H1 (cell line): ENCODE measurements at regions not wholly inside any gene's neighbourhood (a gene's known extent, or its start where the extent isn't known, plus 50 kb on each side); places are given as distances from the start of the nearest gene placed in this dataset.

Experiments used
- CTCF ChIA-PET: fragments of 300-600 bp; sonication (Branson Sonifier 250); formaldehyde crosslinking; loops from one replicate; lab custom pipeline; 2021; ENCODE audit not compliant: partially characterized antibody; lab: Charles Lee
- POLR2A ChIA-PET: fragments of 300-600 bp; sonication (Branson Sonifier 250); formaldehyde crosslinking; loops from one replicate; lab custom pipeline; 2021; ENCODE audit warnings: inconsistent platforms; ENCODE audit not compliant: partially characterized antibody; lab: Charles Lee
- DNase-seq, 2 experiments: peaks; one replicate each; pipeline versions ENCODE4 v3.0.0 to v3.0.0-alpha.2; 2010 to 2022; ENCODE audit warnings: low spot score in 2 of 2, low read depth in 1 of 2, mixed read lengths in 1 of 2
- FAIRE-seq: peaks from 2 replicates; lab custom pipeline; 2011; peaks lifted over from hg19 to GRCh38; lab: Jason Lieb, UNC
- H2AFZ ChIP-seq: 2 replicates; pipeline ENCODE4 v1.8.1; 2012; ENCODE audit warnings: low read length, inconsistent platforms
- H2AK5ac ChIP-seq: 2 replicates; pipeline ENCODE4 v1.6.1; 2013; ENCODE audit warnings: low read depth, low read length
- H2BK120ac ChIP-seq: replicated peaks from 2 replicates; pipeline ENCODE3; 2013; ENCODE audit warnings: low read depth, low read length, inconsistent platforms
- H2BK12ac ChIP-seq: 2 replicates; pipeline ENCODE4 v1.6.1; 2013; ENCODE audit warnings: low read depth, low read length
- H2BK15ac ChIP-seq: 2 replicates; pipeline ENCODE4 v1.6.1; 2013; ENCODE audit warnings: low read length
- H2BK20ac ChIP-seq: 2 replicates; pipeline ENCODE4 v1.6.1; 2013; ENCODE audit warnings: low read length
- H2BK5ac ChIP-seq: 2 replicates; pipeline ENCODE4 v1.6.1; 2013; ENCODE audit warnings: low read depth, low read length
- H3K14ac ChIP-seq: 2 replicates; pipeline ENCODE4 v1.6.1; 2013; ENCODE audit warnings: inconsistent platforms; ENCODE audit not compliant: insufficient read length
- H3K18ac ChIP-seq: 2 replicates; pipeline ENCODE4 v1.6.1; 2013; ENCODE audit warnings: low read length; ENCODE audit errors: extremely low read depth
- H3K23ac ChIP-seq: 2 replicates; pipeline ENCODE4 v1.6.1; 2013; ENCODE audit warnings: inconsistent platforms; ENCODE audit not compliant: insufficient read length
- H3K23me2 ChIP-seq: 2 replicates; pipeline ENCODE4 v1.6.1; 2013; ENCODE audit warnings: low read depth, low read length
- H3K27ac ChIP-seq: 2 replicates; pipeline ENCODE4 v1.6.1; 2011; ENCODE audit warnings: low read depth, low read length, inconsistent platforms
- H3K27me3 ChIP-seq, 4 experiments: replicated peaks in 1 of 4; 1 replicate in 1 of 4; 2 replicates in 3 of 4; pipeline versions ENCODE4 v1.6.1 to v1.8.1; 2011 to 2013; ENCODE audit warnings: low read length in 3 of 4, mild to moderate bottlenecking in 3 of 4, inconsistent platforms in 2 of 4, mixed read lengths in 2 of 4, moderate library complexity in 1 of 4; ENCODE audit not compliant: control insufficient read depth in 3 of 4, insufficient read depth in 3 of 4; ENCODE audit errors: extremely low read depth in 1 of 4
- H3K36me3 ChIP-seq, 4 experiments: 2 replicates each; pipeline versions ENCODE4 v1.6.1 to v1.8.1; 2011 to 2013; ENCODE audit warnings: mild to moderate bottlenecking in 4 of 4, low read length in 3 of 4, moderate library complexity in 2 of 4, control low read depth in 1 of 4, inconsistent platforms in 1 of 4; ENCODE audit not compliant: insufficient read depth in 4 of 4, control insufficient read depth in 2 of 4
- H3K4ac ChIP-seq: replicated peaks from 2 replicates; pipeline ENCODE3; 2013; ENCODE audit warnings: low read length, low read depth, mixed read lengths, inconsistent platforms; ENCODE audit not compliant: insufficient read length
- H3K4me1 ChIP-seq, 4 experiments: replicated peaks in 1 of 4; 1 replicate in 1 of 4; 2 replicates in 3 of 4; pipeline versions ENCODE4 v1.6.1 to v1.8.1; 2011 to 2013; ENCODE audit warnings: low read length in 3 of 4, inconsistent platforms in 2 of 4, mixed read lengths in 1 of 4; ENCODE audit not compliant: insufficient read depth in 4 of 4, control insufficient read depth in 3 of 4
- H3K4me2 ChIP-seq, 2 experiments: 2 replicates each; pipeline versions ENCODE4 v1.6.1 to v1.8.1; 2011 to 2013; ENCODE audit warnings: low read depth in 2 of 2, low read length in 2 of 2, control low read depth in 1 of 2, inconsistent platforms in 1 of 2, mild to moderate bottlenecking in 1 of 2; ENCODE audit not compliant: insufficient read depth in 1 of 2
- H3K4me3 ChIP-seq, 4 experiments: fragments of 200-600, 300-600 bp in 1 of 4; sonication (generic), shearing (Covaris generic), sonication (Bioruptor Twin) in 1 of 4; 2 replicates each; pipeline versions ENCODE4 v1.5.1 to v1.8.1; 2011 to 2016; ENCODE audit warnings: low read length in 4 of 4, low read depth in 3 of 4, control low read depth in 2 of 4, inconsistent platforms in 2 of 4, mild to moderate bottlenecking in 2 of 4, mixed read lengths in 1 of 4, moderate library complexity in 1 of 4; ENCODE audit not compliant: insufficient read depth in 2 of 4; ENCODE audit errors: extremely low read depth in 1 of 4
- H3K56ac ChIP-seq: replicated peaks from 2 replicates; pipeline ENCODE3; 2013; ENCODE audit warnings: low read depth, mild to moderate bottlenecking, mixed read lengths, low read length, inconsistent platforms; ENCODE audit not compliant: insufficient read length
- H3K79me1 ChIP-seq: 2 replicates; pipeline ENCODE4 v1.6.1; 2013; ENCODE audit warnings: low read depth, low read length, control low read depth
- H3K79me2 ChIP-seq, 2 experiments: 2 replicates each; pipeline versions ENCODE4 v1.6.1 to v1.8.1; 2012 to 2013; ENCODE audit warnings: low read length in 2 of 2, mild to moderate bottlenecking in 2 of 2, inconsistent platforms in 1 of 2; ENCODE audit not compliant: insufficient read depth in 2 of 2, control insufficient read depth in 1 of 2
- H3K9ac ChIP-seq, 4 experiments: replicated peaks in 1 of 4; 1 replicate in 1 of 4; 2 replicates in 3 of 4; pipeline versions ENCODE4 v1.6.1 to v1.8.1; 2011 to 2013; ENCODE audit warnings: low read depth in 3 of 4, low read length in 3 of 4, control low read depth in 2 of 4, mild to moderate bottlenecking in 2 of 4, moderate library complexity in 2 of 4, inconsistent platforms in 1 of 4; ENCODE audit errors: extremely low read depth in 1 of 4
- H3K9me3 ChIP-seq, 2 experiments: 2 replicates each; pipeline versions ENCODE4 v1.6.1 to v1.8.1; 2012 to 2013; ENCODE audit warnings: mild to moderate bottlenecking in 2 of 2, moderate library complexity in 2 of 2, control low read depth in 1 of 2, inconsistent platforms in 1 of 2, low read depth in 1 of 2, low read length in 1 of 2, mixed read lengths in 1 of 2; ENCODE audit not compliant: insufficient read depth in 2 of 2
- H4K20me1 ChIP-seq, 2 experiments: replicated peaks in 1 of 2; 2 replicates each; pipeline versions ENCODE3 to v1.8.1; 2011 to 2013; ENCODE audit warnings: inconsistent platforms in 2 of 2, low read length in 2 of 2, mild to moderate bottlenecking in 1 of 2; ENCODE audit not compliant: insufficient read depth in 2 of 2, control insufficient read depth in 1 of 2
- H4K5ac ChIP-seq: 2 replicates; pipeline ENCODE4 v1.6.1; 2013; ENCODE audit warnings: low read length, low read depth, mixed read lengths, inconsistent platforms; ENCODE audit not compliant: insufficient read length
- H4K8ac ChIP-seq: 2 replicates; pipeline ENCODE4 v1.8.0; 2013; ENCODE audit warnings: mild to moderate bottlenecking, moderate library complexity, low read length, inconsistent platforms; ENCODE audit not compliant: insufficient read depth; ENCODE audit errors: extremely low read depth
- H4K91ac ChIP-seq: replicated peaks from 2 replicates; pipeline ENCODE3; 2013; ENCODE audit warnings: low read length, mixed read lengths, inconsistent platforms; ENCODE audit not compliant: insufficient read length
- ASH2L ChIP-seq: fragments of 200-600, 300-600 bp; sonication (generic); IDR thresholded peaks from one replicate; pipeline ENCODE4 v1.7.1; 2017; ENCODE audit warnings: low read length
- CEBPB ChIP-seq: IDR thresholded peaks from 2 replicates; pipeline ENCODE4 v1.6.1; 2012; ENCODE audit warnings: low read depth, low read length
- CHD2 ChIP-seq: IDR thresholded peaks from 2 replicates; pipeline ENCODE4 v1.6.1; 2012; ENCODE audit warnings: low read length, improper control_type of control experiment
- EP300 ChIP-seq, 2 experiments: IDR thresholded peaks; 1 replicate in 1 of 2; 2 replicates in 1 of 2; pipeline ENCODE4 v1.6.1; 2011 to 2012; ENCODE audit warnings: low read depth in 2 of 2, low read length in 2 of 2, mild to moderate bottlenecking in 2 of 2, borderline replicate concordance in 1 of 2, inconsistent platforms in 1 of 2, moderate library complexity in 1 of 2
- HDAC2 ChIP-seq, 2 experiments: fragments of 300-600 bp in 1 of 2; sonication (generic) in 1 of 2; IDR thresholded peaks; 2 replicates each; pipeline ENCODE4 v1.6.1; 2011 to 2012; ENCODE audit warnings: low read depth in 2 of 2, low read length in 2 of 2, mild to moderate bottlenecking in 2 of 2, moderate library complexity in 2 of 2, borderline replicate concordance in 1 of 2, inconsistent platforms in 1 of 2
- HDAC6 ChIP-seq: IDR thresholded peaks from one replicate; pipeline ENCODE4 v1.7.1; 2012; ENCODE audit warnings: low read depth, mild to moderate bottlenecking, inconsistent platforms, low read length, moderate library complexity
- SIX5 ChIP-seq: IDR thresholded peaks from 2 replicates; pipeline ENCODE4 v1.6.1; 2011; ENCODE audit warnings: mild to moderate bottlenecking, low read depth, low read length
- SP4 ChIP-seq: IDR thresholded peaks from 2 replicates; pipeline ENCODE4 v1.6.1; 2012; ENCODE audit warnings: low read length, inconsistent platforms
- TAF7 ChIP-seq: optimal IDR thresholded peaks from 2 replicates; pipeline ENCODE3; 2011; ENCODE audit warnings: low read depth, mild to moderate bottlenecking, inconsistent platforms, low read length, moderate library complexity, borderline replicate concordance
- TEAD4 ChIP-seq: IDR thresholded peaks from 2 replicates; pipeline ENCODE4 v1.6.1; 2012; ENCODE audit warnings: low read depth, low read length, inconsistent platforms, mixed read lengths
- ZNF274 ChIP-seq: IDR thresholded peaks from 2 replicates; pipeline ENCODE4 v1.7.0; 2012; ENCODE audit warnings: low read length, borderline replicate concordance; ENCODE audit errors: extremely low read depth
- WGBS, 2 experiments: shearing (Covaris generic) in 1 of 2; methylation state at CpG; one replicate each; pipeline versions ENCODE4 v1.1.6 to v1.1.7; 2013 to 2015; ENCODE audit warnings: low lambda C conversion rate in 2 of 2, mixed read lengths in 2 of 2, inconsistent platforms in 1 of 2, low coverage in 1 of 2, missing lambda C conversion rate in 1 of 2; ENCODE audit not compliant: insufficient replicate concordance in 2 of 2, insufficient coverage in 1 of 2, insufficient read length in 1 of 2; ENCODE audit errors: extremely low coverage in 1 of 2, missing lambda C conversion rate in 1 of 2; 5-methylcytosine and 5-hydroxymethylcytosine counted together

DNA sequence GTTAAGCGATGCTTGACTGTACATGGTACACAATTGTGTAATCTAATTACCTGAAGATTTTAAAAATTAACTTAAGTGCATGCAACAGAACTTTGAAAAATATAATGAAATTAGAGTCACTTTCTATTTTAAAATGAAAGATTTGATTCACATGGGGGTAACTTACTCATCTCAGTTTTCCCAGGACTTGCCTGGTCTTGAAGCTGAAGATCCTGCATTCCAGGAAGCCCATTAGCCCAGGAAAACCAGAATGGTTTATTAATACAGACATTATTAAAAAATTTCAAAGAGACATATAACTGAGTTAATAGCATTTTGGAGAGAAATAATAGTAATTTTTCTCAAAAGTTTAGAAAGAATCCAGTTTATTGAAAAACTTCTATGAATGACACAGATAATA lies 190.6 kb downstream of the SIM1 start:
- TF ChIP-seq ASH2L: no peak
- no peak for TF ChIP-seq SP4
- no peak for TF ChIP-seq ZNF274
- TF ChIP-seq HDAC2 (IDR thresholded peaks at IDR 0.05; ENCODE audit: borderline replicate concordance in 1 of 2, low read depth in 2 of 2, low read length in 2 of 2): no peak
- no peak for TF ChIP-seq TEAD4
- no peak for TF ChIP-seq HDAC6
- no peak for TF ChIP-seq CHD2
- TF ChIP-seq CEBPB: no peak
- no peak for TF ChIP-seq EP300 (IDR thresholded peaks at IDR 0.05; ENCODE audit: borderline replicate concordance in 1 of 2, low read depth in 2 of 2, low read length in 2 of 2)
- no peak for TF ChIP-seq TAF7
- TF ChIP-seq SIX5: no peak
- Histone ChIP-seq H3K23me2 (no peaks in the 10 kb centered on the region), H3K18ac (no peak overlapping the region), H3K4ac (no peak overlapping the region), H3K23ac (no peak overlapping the region), H3K27ac (no peak overlapping the region), H3K4me1 (peaks cover 0 to 5% (median 0%) of the 10 kb centered on the region in 4 experiments; a peak in 1 of 7 replicates), H2AK5ac (no peak overlapping the region), H3K36me3 (no peaks in the 10 kb centered on the region; a peak in 1 of 8 replicates), H2BK5ac (no peak overlapping the region), H4K5ac (no peak overlapping the region), H4K8ac (no peak overlapping the region), H3K14ac (no peak overlapping the region), H3K79me1 (no peaks in the 10 kb centered on the region), H3K4me2 (no peak overlapping the region), H2BK20ac (no peak overlapping the region), H3K27me3 (no peaks in the 10 kb centered on the region), H2BK12ac (no peak overlapping the region), H3K56ac (no peak overlapping the region), H2BK120ac (no peak overlapping the region), H4K20me1 (no peaks in the 10 kb centered on the region), H2AFZ (no peak overlapping the region), H3K79me2 (no peaks in the 10 kb centered on the region), H3K9me3 (peaks cover 0 to 6% of the 10 kb centered on the region in 2 experiments; a peak in 2 of 4 replicates), H3K4me3 (no peak overlapping the region), H4K91ac (no peak overlapping the region), H2BK15ac (no peak overlapping the region), H3K9ac (no peak overlapping the region)
- ChIA-PET CTCF (no interaction called here), POLR2A (no interaction called here)
- 86% methylated on average over 1 of the region's 1 CpG; no CpG with 5 or more reads in 1 of the 2 experiments for WGBS, 2 experiments
- DNase-seq: no peak
- no peak for FAIRE-seq
